Right lobe of liver (tissue), 6 donors: ENCODE measurements at regions not wholly inside any gene's neighbourhood (a gene's known extent, or its start where the extent isn't known, plus 50 kb on each side); places are given as distances from the start of the nearest gene placed in this dataset.

Source experiments
- ATAC-seq, 4 donors: fragments of 200-7000 bp; cut with Tn5 transposase; one replicate each; pipeline ENCODE4 v1.9.1; 2020; ENCODE audit warnings: mild to moderate bottlenecking in 4 of 4, moderate library complexity in 4 of 4
- DNase-seq, 3 donors: peaks; one replicate each; pipeline ENCODE4 v3.0.0-alpha.2; 2020
- H3K27ac ChIP-seq, 3 donors: fragments of 200-600 bp; one replicate each; pipeline ENCODE4 v1.8.0; 2022
- H3K27me3 ChIP-seq, 2 donors: fragments of 200-600 bp; one replicate each; pipeline ENCODE4 v1.8.0; 2022
- H3K36me3 ChIP-seq, 4 donors: fragments of 200-600 bp; sonication (generic) in 1 of 4; one replicate each; pipeline versions ENCODE4 v1.5.1 to v1.8.0; 2017 to 2022; ENCODE audit warnings: control low read depth in 1 of 4
- H3K4me1 ChIP-seq, 4 donors: fragments of 200-600 bp; sonication (generic) in 1 of 4; one replicate each; pipeline versions ENCODE4 v1.5.1 to v1.8.0; 2017 to 2022; ENCODE audit warnings: control low read depth in 1 of 4
- H3K4me3 ChIP-seq, 3 donors: fragments of 200-600 bp; one replicate each; pipeline ENCODE4 v1.8.0; 2022
- H3K9me3 ChIP-seq, 4 donors: fragments of 200-600 bp; sonication (generic) in 1 of 4; one replicate each; pipeline versions ENCODE4 v1.5.1 to v1.8.0; 2017 to 2022; ENCODE audit warnings: control low read depth in 1 of 4
- CTCF ChIP-seq, 4 donors: fragments of 200-600 bp in 3 of 4; fragments of 450-650 bp in 1 of 4; IDR thresholded peaks; one replicate each; pipeline versions ENCODE4 v1.5.1 to v1.8.0; 2016 to 2022; ENCODE audit warnings: antibody characterized with exemption in 4 of 4, mild to moderate bottlenecking in 2 of 4
- POLR2A ChIP-seq: fragments of 450-650 bp; IDR thresholded peaks from one replicate; pipeline ENCODE4 v1.6.1; 2017; ENCODE audit warnings: antibody characterized with exemption, mild to moderate bottlenecking
- WGBS: methylation state at CpG from one replicate; pipeline ENCODE4 v1.1.6; 2018; ENCODE audit warnings: low coverage, low lambda C conversion rate; ENCODE audit not compliant: insufficient coverage; ENCODE audit errors: missing lambda C conversion rate; 5-methylcytosine and 5-hydroxymethylcytosine counted together
- intact Hi-C, 2 donors: fragments of 100-400 bp; cut with DNase I; formaldehyde crosslinking; loops; one replicate each; pipeline versions ENCODE4 v1.11.2 to v1.14.1; 2022
- donor health status: DM: no; HTN: yes; CAD: no.
- donor health status: DM: no; HTN: no; CAD: no.
- donor health status: DM: no; HTN: no; CAD: no.
- donor health status: DM: no; HTN: yes; CAD: no.
- donor health status: DM: no; HTN: yes; CAD: no.

- no peak for DNase-seq
These were observed 289.6 kb upstream of the CDH4 start for GRCh38 chr20:60962367-60963045.

GRCh38 chr20:60963146-60963545 is 288.9 kb upstream of the CDH4 start:
- intact Hi-C loops, result no loop called here
- TF ChIP-seq POLR2A, result no peak
- no peak for TF ChIP-seq CTCF (IDR thresholded peaks at IDR 0.05)
- no peak overlapping the region for H3K27ac ChIP-seq
- ATAC-seq (no peak), DNase-seq (no peak)
- no peaks in the 10 kb centered on the region for H3K4me1 ChIP-seq
- H3K4me3 ChIP-seq, result no peak overlapping the region
- H3K27me3 ChIP-seq, result no peaks in the 10 kb centered on the region
- no peaks in the 10 kb centered on the region for H3K36me3 ChIP-seq
- 18% methylated on average over 3 of the region's 3 CpGs for WGBS
- H3K9me3 ChIP-seq, result no peaks in the 10 kb centered on the region

More at GRCh38 chr20:60962367-60963045, 289.6 kb upstream of the CDH4 start:
- Histone ChIP-seq H3K27me3 (no peaks in the 10 kb centered on the region), H3K36me3 (no peaks in the 10 kb centered on the region), H3K27ac (no peak overlapping the region), H3K4me3 (no peak overlapping the region), H3K4me1 (no peaks in the 10 kb centered on the region), H3K9me3 (no peaks in the 10 kb centered on the region)
- TF ChIP-seq POLR2A (no peak), CTCF (IDR thresholded peaks at IDR 0.05) (no peak)
- WGBS, result 46% methylated on average over 5 of the region's 6 CpGs
- intact Hi-C loops, result no loop called here
- ATAC-seq, result peak in 1 of 4 donors; percentile 29

- Histone ChIP-seq H3K36me3 (no peaks in the 10 kb centered on the region), H3K27ac (no peak overlapping the region), H3K4me1 (no peaks in the 10 kb centered on the region), H3K4me3 (no peak overlapping the region), H3K27me3 (no peaks in the 10 kb centered on the region), H3K9me3 (no peaks in the 10 kb centered on the region)
- 61% methylated on average over 4 of the region's 4 CpGs for WGBS
- intact Hi-C loops, result no loop called here
- no peak for TF ChIP-seq CTCF (IDR thresholded peaks at IDR 0.05)
- no peak for TF ChIP-seq POLR2A
- DNase-seq (no peak), ATAC-seq (no peak)
These were observed 287.1 kb upstream of the CDH4 start for GRCh38 chr20:60964911-60965310.

GRCh38 chr20:60966031-60966430 is 286.0 kb upstream of the CDH4 start:
- H3K4me3 ChIP-seq, result no peak overlapping the region
- no peaks in the 10 kb centered on the region for H3K9me3 ChIP-seq
- no peaks in the 10 kb centered on the region for H3K27me3 ChIP-seq
- H3K27ac ChIP-seq, result no peak overlapping the region
- WGBS, result 55% methylated on average over 4 of the region's 9 CpGs
- no peaks in the 10 kb centered on the region for H3K36me3 ChIP-seq
- no peak for ATAC-seq
- no peak for DNase-seq
- intact Hi-C loops, result no loop called here
- TF ChIP-seq POLR2A (no peak), CTCF (IDR thresholded peaks at IDR 0.05) (no peak)
- H3K4me1 ChIP-seq, result no peaks in the 10 kb centered on the region
